ENCODE measurements at regions not wholly inside any gene's neighbourhood (a gene's known extent, or its start where the extent isn't known, plus 50 kb on each side); places are given as distances from the start of the nearest gene placed in this dataset.

GRCh38 chr20:17849901-17850683 lies 118.5 kb downstream of the SNX5 start:
- Histone ChIP-seq H3K27me3 (ENCODE audit: low read depth, low read length) (peaks cover 19% of the 10 kb centered on the region), H3K4me1 (ENCODE audit: low read length) (peaks cover 22% of the 10 kb centered on the region), H4K20me1 (ENCODE audit: insufficient read depth, low read length) (no peaks in the 10 kb centered on the region), H3K4me2 (ENCODE audit: low read length) (no peak overlapping the region), H2AFZ (ENCODE audit: low read depth, low read length) (no peak overlapping the region), H3K27ac (ENCODE audit: low read length) (no peak overlapping the region), H3K9ac (ENCODE audit: low read length) (no peak overlapping the region), H3K79me2 (ENCODE audit: low read length) (no peaks in the 10 kb centered on the region), H3K9me3 (ENCODE audit: insufficient read depth, low read length) (no peaks in the 10 kb centered on the region), H3K4me3 (ENCODE audit: low read length) (no peak overlapping the region), H3K36me3 (replicated peaks; ENCODE audit: low read depth, low read length) (no peaks in the 10 kb centered on the region)
- no peak for TF ChIP-seq EZH2phosphoT487 (IDR thresholded peaks at IDR 0.05; ENCODE audit: low read depth)
- TF ChIP-seq, protein P1, sequence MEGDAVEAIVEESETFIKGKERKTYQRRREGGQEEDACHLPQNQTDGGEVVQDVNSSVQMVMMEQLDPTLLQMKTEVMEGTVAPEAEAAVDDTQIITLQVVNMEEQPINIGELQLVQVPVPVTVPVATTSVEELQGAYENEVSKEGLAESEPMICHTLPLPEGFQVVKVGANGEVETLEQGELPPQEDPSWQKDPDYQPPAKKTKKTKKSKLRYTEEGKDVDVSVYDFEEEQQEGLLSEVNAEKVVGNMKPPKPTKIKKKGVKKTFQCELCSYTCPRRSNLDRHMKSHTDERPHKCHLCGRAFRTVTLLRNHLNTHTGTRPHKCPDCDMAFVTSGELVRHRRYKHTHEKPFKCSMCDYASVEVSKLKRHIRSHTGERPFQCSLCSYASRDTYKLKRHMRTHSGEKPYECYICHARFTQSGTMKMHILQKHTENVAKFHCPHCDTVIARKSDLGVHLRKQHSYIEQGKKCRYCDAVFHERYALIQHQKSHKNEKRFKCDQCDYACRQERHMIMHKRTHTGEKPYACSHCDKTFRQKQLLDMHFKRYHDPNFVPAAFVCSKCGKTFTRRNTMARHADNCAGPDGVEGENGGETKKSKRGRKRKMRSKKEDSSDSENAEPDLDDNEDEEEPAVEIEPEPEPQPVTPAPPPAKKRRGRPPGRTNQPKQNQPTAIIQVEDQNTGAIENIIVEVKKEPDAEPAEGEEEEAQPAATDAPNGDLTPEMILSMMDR (IDR thresholded peaks at IDR 0.05; ENCODE audit: low read depth, low read length), result no peak

- no peaks in the 10 kb centered on the region for H3K79me2 ChIP-seq (ENCODE audit: low read length)
- no peak overlapping the region for H3K9ac ChIP-seq (ENCODE audit: low read length)
- no peak overlapping the region for H3K4me2 ChIP-seq (ENCODE audit: low read length)
Measured at GRCh38 chr20:17849138-17849900, 119.3 kb downstream of the SNX5 start.

GRCh38 chr20:17848249-17849048 lies 120.1 kb downstream of the SNX5 start:
- Histone ChIP-seq H2AFZ (ENCODE audit: low read depth, low read length) (no peak overlapping the region), H3K79me2 (ENCODE audit: low read length) (no peaks in the 10 kb centered on the region), H3K4me3 (ENCODE audit: low read length) (no peak overlapping the region), H4K20me1 (ENCODE audit: insufficient read depth, low read length) (no peaks in the 10 kb centered on the region), H3K9ac (ENCODE audit: low read length) (no peak overlapping the region), H3K27me3 (ENCODE audit: low read depth, low read length) (peaks cover 25% of the 10 kb centered on the region), H3K36me3 (replicated peaks; ENCODE audit: low read depth, low read length) (no peaks in the 10 kb centered on the region), H3K27ac (ENCODE audit: low read length) (no peak overlapping the region), H3K9me3 (ENCODE audit: insufficient read depth, low read length) (no peaks in the 10 kb centered on the region), H3K4me1 (ENCODE audit: low read length) (peaks cover 14% of the 10 kb centered on the region), H3K4me2 (ENCODE audit: low read length) (no peak overlapping the region)
- TF ChIP-seq, protein P1 (IDR thresholded peaks at IDR 0.05; ENCODE audit: low read depth, low read length), result no peak
- TF ChIP-seq EZH2phosphoT487 (IDR thresholded peaks at IDR 0.05; ENCODE audit: low read depth), result no peak

More at GRCh38 chr20:17849138-17849900, 119.3 kb downstream of the SNX5 start:
- H3K9me3 ChIP-seq (ENCODE audit: insufficient read depth, low read length), result no peaks in the 10 kb centered on the region
- H2AFZ ChIP-seq (ENCODE audit: low read depth, low read length), result no peak overlapping the region
- no peaks in the 10 kb centered on the region for H4K20me1 ChIP-seq (ENCODE audit: insufficient read depth, low read length)
- no peak overlapping the region for H3K27ac ChIP-seq (ENCODE audit: low read length)
- peaks cover 19% of the 10 kb centered on the region for H3K27me3 ChIP-seq (ENCODE audit: low read depth, low read length)
- H3K4me1 ChIP-seq (ENCODE audit: low read length), result peaks cover 19% of the 10 kb centered on the region
- TF ChIP-seq EZH2phosphoT487 (IDR thresholded peaks at IDR 0.05; ENCODE audit: low read depth), result no peak
- TF ChIP-seq, protein P1 (IDR thresholded peaks at IDR 0.05; ENCODE audit: low read depth, low read length), result no peak
- H3K4me3 ChIP-seq (ENCODE audit: low read length), result no peak overlapping the region
- H3K36me3 ChIP-seq (replicated peaks; ENCODE audit: low read depth, low read length), result no peaks in the 10 kb centered on the region
